VCaP (cell line): ENCODE measurements at regions not wholly inside any gene's neighbourhood (a gene's known extent, or its start where the extent isn't known, plus 50 kb on each side); places are given as distances from the start of the nearest gene placed in this dataset.

Source experiments
- H3K27ac ChIP-seq: fragments of 450-650 bp; 2 replicates; pipeline ENCODE4 v1.5.1; 2017
- CTCF ChIP-seq: fragments of 450-650 bp; conservative IDR thresholded peaks from 2 replicates; pipeline ENCODE4 v1.5.1; 2017; ENCODE audit warnings: mild to moderate bottlenecking, moderate library complexity

- no peak for TF ChIP-seq CTCF
Measured at GRCh38 chr9:89791754-89792153, 186.9 kb downstream of the GADD45G start.

GRCh38 chr9:89792189-89793123 lies 187.6 kb downstream of the GADD45G start:
- H3K27ac ChIP-seq: no peak overlapping the region
- TF ChIP-seq CTCF: no peak

More at GRCh38 chr9:89791754-89792153, 186.9 kb downstream of the GADD45G start:
- no peak overlapping the region for H3K27ac ChIP-seq

GRCh38 chr9:89793124-89793495 lies 188.3 kb downstream of the GADD45G start:
- TF ChIP-seq CTCF: no peak
- H3K27ac ChIP-seq: no peak overlapping the region

GRCh38 chr9:89793551-89793950 lies 188.7 kb downstream of the GADD45G start:
- no peak overlapping the region for H3K27ac ChIP-seq
- no peak for TF ChIP-seq CTCF

GRCh38 chr9:89794918-89795317 lies 190.1 kb downstream of the GADD45G start:
- TF ChIP-seq CTCF: no peak
- no peak overlapping the region for H3K27ac ChIP-seq

GRCh38 chr9:89795538-89796195 lies 190.9 kb downstream of the GADD45G start:
- no peak overlapping the region for H3K27ac ChIP-seq
- TF ChIP-seq CTCF: no peak

GRCh38 chr9:89796606-89797005 lies 191.8 kb downstream of the GADD45G start:
- no peak overlapping the region for H3K27ac ChIP-seq
- no peak for TF ChIP-seq CTCF
